ENCODE measurements at regions not wholly inside any gene's neighbourhood (a gene's known extent, or its start where the extent isn't known, plus 50 kb on each side); places are given as distances from the start of the nearest gene placed in this dataset.

DNA sequence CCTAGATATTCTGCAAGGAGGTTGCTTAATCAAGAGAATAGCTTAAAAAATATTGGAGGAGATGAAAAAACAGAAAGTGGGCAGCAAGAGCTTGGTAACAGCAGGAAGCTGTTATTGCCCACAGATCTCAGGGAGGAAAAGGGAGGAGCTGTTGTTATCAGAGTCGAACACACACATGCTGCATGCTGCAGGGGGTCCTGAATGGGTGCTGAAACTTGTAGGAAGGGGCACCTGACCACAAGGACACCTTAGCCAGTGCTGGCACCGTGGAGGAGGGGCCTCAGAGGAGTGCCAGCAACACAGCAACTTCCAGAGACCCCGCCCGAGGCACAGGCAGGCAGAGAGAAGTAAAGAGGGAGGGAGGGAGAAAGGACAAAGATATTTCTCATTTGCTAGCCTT, 332.9 kb downstream of the SOCS6 start:
- TF ChIP-seq, protein P1, sequence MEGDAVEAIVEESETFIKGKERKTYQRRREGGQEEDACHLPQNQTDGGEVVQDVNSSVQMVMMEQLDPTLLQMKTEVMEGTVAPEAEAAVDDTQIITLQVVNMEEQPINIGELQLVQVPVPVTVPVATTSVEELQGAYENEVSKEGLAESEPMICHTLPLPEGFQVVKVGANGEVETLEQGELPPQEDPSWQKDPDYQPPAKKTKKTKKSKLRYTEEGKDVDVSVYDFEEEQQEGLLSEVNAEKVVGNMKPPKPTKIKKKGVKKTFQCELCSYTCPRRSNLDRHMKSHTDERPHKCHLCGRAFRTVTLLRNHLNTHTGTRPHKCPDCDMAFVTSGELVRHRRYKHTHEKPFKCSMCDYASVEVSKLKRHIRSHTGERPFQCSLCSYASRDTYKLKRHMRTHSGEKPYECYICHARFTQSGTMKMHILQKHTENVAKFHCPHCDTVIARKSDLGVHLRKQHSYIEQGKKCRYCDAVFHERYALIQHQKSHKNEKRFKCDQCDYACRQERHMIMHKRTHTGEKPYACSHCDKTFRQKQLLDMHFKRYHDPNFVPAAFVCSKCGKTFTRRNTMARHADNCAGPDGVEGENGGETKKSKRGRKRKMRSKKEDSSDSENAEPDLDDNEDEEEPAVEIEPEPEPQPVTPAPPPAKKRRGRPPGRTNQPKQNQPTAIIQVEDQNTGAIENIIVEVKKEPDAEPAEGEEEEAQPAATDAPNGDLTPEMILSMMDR (IDR thresholded peaks at IDR 0.05 in 2 of 3, conservative IDR thresholded peaks at IDR 0.05 in 1 of 3; ENCODE audit: borderline replicate concordance in 1 of 3, insufficient read depth in 1 of 3, low read depth in 2 of 3, low read length in 2 of 3) = no peak
- TF ChIP-seq POLR2A (IDR thresholded peaks at IDR 0.05; ENCODE audit: borderline replicate concordance, extremely low read depth, insufficient read depth, insufficient read length) = no peak
- no peak for TF ChIP-seq JUND (IDR thresholded peaks at IDR 0.05)
- no peak for TF ChIP-seq CEBPB (IDR thresholded peaks at IDR 0.05; ENCODE audit: low read depth)
- TF ChIP-seq YY1 (IDR thresholded peaks at IDR 0.05; ENCODE audit: extremely low read depth, insufficient replicate concordance, low read depth, low read length) = no peak
- no peak for TF ChIP-seq EZH2 (IDR thresholded peaks at IDR 0.05)
- no peak for TF ChIP-seq POLR2AphosphoS5 (IDR thresholded peaks at IDR 0.05; ENCODE audit: low read depth, low read length)
- no peak for TF ChIP-seq SP1 (IDR thresholded peaks at IDR 0.05; ENCODE audit: low read depth)

Data from HCT116 (cell line).